SU-DHL-6 (cell line): ENCODE measurements at regions not wholly inside any gene's neighbourhood (a gene's known extent, or its start where the extent isn't known, plus 50 kb on each side); places are given as distances from the start of the nearest gene placed in this dataset.

ENCODE experiments used
- EZH2phosphoT487 ChIP-seq: fragments of 200-600 bp; sonication (generic), shearing (Covaris generic); conservative IDR thresholded peaks from 2 replicates; pipeline ENCODE4 v1.6.1; 2018; ENCODE audit warnings: mild to moderate bottlenecking, antibody characterized with exemption, low read length, moderate library complexity, mixed read lengths
- TF ChIP-seq, protein P1 (sequence below): fragments of 200-600 bp; sonication (generic); IDR thresholded peaks from one replicate; pipeline ENCODE4 v1.5.1; 2017; ENCODE audit warnings: antibody characterized with exemption, mild to moderate bottlenecking, low read length, moderate library complexity; ENCODE audit not compliant: insufficient read depth, poor library complexity, severe bottlenecking

DNA sequence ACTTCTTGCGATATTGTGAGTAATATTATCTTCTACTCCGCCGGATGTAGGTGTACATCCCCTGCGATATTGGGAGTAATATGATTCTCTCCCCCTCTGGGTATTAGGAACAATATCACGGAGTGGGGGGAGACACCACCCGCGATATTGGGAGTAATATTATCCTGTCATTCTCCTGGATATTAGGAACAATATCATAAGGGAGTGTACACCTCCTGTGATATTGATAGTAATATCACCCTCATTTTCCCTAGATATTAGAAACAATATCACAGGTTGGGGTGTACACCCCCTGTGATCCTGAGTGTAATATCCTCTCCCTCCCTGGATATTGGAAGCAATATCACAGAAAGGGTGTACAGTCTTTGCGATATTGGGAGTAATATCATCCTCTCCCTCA is 64.3 kb upstream of the CEACAM21 start:
- no peak for TF ChIP-seq EZH2phosphoT487
- TF ChIP-seq, protein P1, sequence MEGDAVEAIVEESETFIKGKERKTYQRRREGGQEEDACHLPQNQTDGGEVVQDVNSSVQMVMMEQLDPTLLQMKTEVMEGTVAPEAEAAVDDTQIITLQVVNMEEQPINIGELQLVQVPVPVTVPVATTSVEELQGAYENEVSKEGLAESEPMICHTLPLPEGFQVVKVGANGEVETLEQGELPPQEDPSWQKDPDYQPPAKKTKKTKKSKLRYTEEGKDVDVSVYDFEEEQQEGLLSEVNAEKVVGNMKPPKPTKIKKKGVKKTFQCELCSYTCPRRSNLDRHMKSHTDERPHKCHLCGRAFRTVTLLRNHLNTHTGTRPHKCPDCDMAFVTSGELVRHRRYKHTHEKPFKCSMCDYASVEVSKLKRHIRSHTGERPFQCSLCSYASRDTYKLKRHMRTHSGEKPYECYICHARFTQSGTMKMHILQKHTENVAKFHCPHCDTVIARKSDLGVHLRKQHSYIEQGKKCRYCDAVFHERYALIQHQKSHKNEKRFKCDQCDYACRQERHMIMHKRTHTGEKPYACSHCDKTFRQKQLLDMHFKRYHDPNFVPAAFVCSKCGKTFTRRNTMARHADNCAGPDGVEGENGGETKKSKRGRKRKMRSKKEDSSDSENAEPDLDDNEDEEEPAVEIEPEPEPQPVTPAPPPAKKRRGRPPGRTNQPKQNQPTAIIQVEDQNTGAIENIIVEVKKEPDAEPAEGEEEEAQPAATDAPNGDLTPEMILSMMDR = no peak
